HG03175 (cell line): ENCODE measurements at regions not wholly inside any gene's neighbourhood (a gene's known extent, or its start where the extent isn't known, plus 50 kb on each side); places are given as distances from the start of the nearest gene placed in this dataset.

Experiments used
- ATAC-seq: cut with Tn5 transposase; IDR thresholded peaks from one replicate; pipeline ENCODE4 v1.9.1; 2021; ENCODE audit warnings: mild to moderate bottlenecking, moderate library complexity; ENCODE audit not compliant: unreplicated experiment

DNA sequence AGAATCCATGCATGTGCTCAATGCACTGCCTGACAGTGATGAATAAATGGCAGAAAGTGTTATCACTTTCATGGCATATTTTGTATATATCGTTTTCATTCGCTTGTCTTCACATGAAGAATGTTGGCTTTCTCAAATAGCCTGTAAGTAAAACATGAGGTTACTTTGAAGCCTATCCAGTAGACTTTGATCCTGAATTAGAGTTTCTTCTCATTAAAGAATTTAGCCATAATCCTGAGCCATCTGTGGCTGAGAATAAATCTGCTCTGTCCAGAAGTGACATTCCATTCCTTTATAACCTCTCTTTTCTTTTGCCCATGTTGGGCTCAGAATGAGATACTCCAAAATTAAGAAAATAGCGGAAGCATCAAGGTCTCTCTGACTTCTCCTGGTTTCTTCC, 1071.7 kb upstream of the TENM4 start:
- ATAC-seq = no peak

DNA sequence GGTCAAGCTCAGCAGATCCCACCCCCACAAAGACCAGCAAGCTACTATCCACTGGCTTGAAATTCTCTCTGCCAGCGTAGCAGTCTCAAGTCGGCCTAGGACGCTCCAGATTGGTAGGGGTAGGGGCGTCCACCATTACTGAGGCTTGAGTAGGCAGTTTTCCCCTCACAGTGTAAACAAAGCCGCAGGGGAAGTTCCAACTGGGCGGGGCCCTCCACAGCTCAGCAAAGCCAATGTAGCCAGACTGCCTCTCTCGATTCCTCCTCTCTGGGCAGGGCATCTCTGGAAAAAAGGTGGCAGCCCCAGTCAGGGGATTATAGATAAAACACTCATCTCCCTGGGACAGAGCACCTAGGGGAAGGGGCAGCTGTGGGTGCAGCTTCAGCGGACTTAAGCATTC, 1064.9 kb upstream of the TENM4 start:
- no peak for ATAC-seq

DNA sequence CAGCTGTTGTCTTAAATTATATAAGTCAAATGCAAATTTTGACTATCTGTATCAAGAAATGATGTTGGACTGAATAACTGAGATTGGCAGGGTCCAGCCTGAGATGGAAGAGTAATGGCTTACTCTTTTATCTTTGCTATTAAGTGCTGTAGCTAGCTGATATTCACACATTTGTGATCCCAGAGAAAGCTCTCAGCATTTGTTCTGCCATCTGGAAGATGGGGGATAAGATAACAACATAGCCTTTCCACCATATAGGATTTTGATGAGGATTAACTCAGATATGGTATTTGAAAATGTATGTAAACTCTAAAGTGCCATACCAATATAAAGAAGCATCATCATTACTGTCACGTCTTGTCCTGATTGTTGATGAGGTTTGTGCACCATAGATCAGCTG, 1063.2 kb upstream of the TENM4 start:
- ATAC-seq = no peak

DNA sequence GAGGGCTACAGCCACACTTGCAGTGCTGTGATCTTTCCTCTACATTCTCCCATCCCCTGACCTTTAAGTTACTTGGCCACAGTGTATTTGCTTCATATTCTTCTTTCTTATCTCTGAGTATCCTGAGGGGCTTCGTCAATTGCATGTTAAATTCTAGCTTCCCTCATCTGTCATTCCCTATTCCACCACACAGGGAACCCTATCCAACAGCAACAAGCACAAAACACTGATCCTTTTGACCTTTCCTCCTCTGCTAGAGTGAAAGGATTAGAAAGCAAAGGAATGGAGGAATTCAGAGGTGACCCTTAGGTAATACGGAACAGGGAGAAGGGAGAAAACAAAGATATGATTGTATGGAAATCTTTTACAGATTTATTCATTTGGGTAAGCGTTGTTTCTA, 1061.7 kb upstream of the TENM4 start:
- ATAC-seq = no peak

DNA sequence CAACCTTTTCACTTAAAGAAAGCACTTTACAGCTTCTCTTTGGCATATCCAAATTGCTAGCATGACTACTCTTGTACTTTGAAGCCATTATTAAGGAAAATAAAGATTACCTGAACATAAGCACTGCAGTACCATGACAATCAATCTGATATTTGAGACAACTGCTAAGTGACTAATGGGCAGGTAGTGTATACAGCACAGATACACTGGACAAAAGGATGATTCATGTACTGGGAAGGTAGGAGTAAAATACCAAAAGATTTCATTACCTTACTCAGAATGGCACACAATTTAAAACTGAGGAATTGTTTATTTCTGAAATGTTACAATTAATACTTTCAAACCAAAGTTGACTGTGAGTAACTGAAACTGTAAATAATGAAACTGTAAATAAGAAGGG, 1054.3 kb upstream of the TENM4 start:
- no peak for ATAC-seq

DNA sequence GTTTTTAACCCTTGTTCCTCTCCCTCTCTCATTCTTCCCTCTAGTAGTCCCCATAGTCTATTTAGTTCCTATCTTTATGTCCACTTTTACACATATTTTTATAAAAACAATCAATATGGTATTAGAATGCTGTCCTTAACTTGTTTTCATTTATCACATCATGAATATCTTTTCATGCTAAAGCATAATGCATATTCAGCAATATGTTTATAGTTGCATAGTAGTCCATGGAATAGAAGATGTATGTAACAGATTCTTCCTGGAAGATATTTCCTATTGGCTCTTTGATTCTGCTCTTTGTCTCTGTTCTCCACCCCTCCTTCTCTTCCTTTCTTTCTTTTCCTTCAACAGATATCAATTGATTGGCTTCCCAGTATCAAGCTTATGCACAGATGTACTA, 1047.1 kb upstream of the TENM4 start:
- ATAC-seq = no peak

DNA sequence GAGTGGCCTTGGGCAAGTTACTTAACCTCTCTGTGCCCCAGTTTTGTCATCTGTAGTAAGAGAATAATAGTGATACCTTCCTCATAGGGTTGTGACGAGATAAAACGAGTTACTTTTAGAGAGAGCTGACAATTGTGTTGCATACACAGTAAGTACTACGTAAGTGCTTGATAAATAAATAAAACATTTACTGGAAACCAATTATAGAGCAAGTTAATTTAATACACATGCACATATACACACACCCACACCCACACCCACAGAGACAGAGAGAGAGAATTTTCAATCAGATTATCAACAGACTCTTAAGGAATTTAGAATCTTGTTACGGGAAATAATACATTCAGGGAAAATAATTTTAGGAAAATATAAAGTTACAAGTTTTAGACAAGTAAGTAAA, 1045.8 kb upstream of the TENM4 start:
- no peak for ATAC-seq

DNA sequence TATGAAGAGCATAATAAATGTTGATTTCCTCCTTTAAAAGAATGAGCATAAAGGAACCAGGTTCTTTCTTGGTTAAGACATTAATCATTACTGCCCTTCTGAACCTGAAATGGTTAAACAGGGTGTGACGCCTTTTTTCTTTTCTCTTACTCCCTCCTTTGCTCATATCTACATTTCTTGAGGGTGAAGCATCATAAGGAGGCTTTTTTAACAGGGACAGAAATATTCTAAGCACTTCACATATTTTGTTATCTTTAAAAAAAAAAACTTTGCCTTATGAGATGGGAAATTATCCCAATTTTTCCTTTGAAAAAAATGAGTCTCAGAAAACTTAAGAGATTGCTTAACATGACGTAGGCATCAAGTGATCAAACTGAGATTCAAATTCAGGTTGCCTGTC, 1036.3 kb upstream of the TENM4 start:
- ATAC-seq = no peak

DNA sequence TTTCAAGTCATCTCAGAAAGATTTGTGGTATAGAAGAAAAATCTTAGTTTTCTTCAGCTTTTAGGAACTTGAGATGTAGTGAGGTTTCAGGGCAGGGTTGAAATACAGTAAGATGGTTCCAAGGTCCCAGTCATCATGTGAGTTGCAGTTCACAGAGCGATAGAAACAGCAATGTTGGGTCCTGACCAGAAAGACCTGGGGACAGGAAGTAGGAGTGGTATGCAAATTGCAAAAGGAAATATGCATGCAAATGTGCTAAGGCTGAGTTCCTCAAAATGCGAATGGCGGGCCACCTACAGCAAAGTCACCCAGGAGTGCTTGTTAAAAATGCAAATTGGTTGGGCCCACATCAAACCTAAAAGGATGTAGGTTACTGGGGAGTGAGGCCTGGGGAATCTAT, 1032.7 kb upstream of the TENM4 start:
- peak; percentile 89 for ATAC-seq

DNA sequence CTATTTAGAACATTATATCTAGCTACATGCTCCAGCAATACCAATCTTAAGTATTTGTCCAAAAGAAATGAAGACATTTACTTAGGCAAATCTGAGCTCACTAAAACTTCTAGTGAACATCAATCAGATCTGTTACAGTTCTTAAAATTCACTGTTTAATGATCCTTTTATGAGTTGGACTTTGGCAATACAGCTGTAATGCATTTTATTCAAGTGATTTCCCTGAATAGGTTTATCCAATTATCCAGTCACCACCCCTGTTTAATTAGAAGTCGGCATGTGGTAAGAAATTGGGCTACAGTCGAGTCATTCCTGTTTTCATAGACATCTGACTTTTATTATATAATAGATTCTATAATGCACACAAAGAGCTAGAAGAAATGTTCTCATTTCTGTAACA, 1029.0 kb upstream of the TENM4 start:
- ATAC-seq = no peak

DNA sequence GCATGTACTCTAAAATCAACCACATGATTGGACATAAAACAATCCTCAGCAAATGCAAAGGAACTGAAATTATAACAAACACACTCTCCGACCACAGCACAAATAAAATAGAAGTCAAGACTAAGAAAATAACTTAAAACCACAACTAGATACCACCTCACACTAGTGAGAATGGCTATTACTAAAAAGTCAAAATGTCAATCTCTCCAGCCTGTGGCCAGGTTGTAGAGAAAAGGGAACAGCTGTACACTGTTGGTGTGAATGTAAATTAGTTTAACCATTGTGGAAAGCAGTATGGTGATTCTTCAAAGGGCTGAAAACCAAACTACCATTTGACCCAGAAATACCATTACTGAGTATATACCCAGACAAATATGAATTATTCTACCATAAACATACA, 1025.7 kb upstream of the TENM4 start:
- ATAC-seq = no peak

DNA sequence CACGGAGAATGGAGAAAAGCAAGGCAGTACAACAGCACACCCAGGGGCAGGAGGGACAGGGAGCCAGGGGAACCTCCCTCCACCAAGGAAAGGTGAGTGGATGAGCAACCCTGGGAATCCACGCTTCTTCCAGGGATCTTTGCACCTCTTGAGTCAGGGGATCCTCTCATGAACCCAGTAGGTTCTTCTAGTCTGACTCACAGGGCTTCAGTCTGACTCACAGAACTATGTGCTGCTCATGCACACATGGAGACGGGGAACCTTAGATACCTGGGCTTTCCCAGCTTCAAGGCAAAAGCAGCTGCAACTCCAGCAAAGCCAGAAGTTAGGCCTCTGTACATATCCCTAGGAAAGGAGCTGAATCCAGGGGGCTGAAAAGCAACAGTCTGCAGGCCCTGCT, 1021.4 kb upstream of the TENM4 start:
- ATAC-seq = no peak

DNA sequence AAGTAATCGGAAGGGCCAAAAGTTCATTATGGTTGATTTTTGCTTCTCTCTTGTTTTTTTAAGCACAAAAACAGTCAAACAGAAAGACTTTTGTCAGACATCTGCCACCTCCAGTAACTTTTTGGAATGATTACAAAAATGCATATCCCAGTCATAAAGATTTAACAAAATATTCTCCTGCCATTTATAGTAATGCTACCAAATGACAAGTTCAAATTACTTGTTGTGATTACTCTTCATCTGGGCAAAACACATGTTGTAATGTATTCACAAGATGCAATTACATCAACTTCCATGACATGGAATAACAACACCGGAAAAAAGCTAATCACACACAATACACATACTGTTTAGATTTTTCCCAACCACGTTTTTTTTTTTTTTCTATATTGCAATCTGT, 1017.5 kb upstream of the TENM4 start:
- no peak for ATAC-seq

DNA sequence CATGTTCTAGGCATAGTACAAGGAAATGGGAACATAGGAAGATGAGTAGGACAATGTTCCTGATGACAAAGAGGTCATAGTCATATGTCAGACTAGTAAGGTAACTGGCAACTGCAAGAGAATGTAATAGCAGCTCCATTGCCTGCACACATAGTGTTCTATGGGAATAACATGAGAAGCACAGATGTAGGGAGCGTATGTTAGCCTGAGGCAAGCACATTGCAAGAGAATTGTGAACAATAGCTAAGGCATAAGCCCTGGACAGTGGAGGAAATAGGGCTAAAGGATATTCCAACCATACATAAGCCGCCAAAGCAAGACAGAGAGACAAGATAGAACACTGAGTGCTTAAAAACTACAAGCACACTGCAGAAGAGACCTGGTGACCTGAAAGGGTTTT, 1017.0 kb upstream of the TENM4 start:
- no peak for ATAC-seq

DNA sequence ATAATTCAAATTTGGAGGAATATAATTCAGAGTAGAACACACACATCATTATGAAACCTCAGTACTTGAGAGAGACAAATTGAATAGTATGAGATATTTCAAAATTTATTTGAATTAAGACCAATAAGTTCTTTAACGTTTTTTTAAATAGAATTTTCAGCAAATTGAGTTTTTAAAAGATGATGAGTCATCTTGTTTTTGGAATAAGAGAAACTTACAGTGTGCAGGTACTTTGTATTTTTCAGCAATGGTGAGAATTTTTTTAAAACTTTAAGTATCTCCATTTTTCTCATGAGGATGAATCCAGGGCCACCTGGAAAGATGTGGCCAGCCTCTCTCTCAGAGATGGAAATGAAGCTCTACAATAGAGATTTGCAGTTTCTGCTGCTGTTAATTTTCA, 1015.0 kb upstream of the TENM4 start:
- no peak for ATAC-seq

DNA sequence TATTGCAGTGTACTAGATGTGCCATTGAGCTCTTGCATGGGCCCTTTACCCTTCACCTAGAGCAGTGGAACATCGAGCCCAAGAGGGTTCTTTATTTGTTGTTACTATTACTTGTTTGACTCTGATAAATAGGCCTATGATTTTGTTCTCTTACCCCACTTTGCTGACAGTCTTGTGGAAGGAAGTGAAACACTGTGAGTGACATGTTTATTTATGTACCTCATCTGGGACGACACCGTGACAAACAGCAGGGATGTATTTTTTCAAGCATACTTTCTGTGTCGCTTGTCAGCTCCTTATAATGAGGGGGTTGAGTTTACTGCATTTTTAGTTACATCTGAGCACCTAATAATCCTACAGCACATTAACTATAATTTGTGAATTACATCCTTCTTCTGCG, 1010.3 kb upstream of the TENM4 start:
- no peak for ATAC-seq

DNA sequence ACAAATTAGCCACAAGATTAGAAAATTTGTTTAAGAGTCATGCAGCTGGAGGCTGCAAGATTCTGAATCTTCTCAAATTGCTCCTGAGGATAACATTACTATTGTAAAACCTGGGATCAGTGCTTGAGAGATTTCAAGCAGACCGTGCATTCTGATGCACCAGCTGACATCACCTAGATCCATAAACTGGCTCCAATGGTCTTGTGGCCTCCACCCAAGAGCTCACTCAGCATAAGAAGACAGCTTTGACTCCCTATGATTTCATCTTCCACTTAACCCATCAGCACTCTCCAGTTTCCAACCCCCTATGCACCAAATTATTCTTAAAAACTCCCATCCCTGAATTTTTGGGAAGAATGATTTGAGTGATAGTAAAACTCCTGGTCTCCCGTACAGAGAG, 1007.9 kb upstream of the TENM4 start:
- no peak for ATAC-seq

DNA sequence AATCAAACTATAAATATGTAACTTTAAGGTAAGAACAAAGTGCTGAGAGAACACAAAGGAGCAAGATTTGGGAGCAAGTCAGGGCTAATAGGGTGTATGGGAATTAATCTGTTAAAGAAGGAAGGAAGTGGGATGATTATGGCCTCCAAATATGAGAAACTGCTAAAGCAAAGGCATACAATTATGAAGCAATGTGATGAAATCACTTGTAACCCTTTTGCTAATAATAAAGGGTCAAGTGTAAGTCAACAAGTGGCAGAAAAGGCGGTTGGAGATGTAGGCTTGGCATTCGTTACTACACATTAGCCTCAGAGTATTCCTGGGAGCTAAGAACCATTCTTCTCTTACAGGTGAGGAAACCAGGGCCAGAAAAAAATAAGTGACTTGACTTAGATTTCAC, 1002.3 kb upstream of the TENM4 start:
- no peak for ATAC-seq

DNA sequence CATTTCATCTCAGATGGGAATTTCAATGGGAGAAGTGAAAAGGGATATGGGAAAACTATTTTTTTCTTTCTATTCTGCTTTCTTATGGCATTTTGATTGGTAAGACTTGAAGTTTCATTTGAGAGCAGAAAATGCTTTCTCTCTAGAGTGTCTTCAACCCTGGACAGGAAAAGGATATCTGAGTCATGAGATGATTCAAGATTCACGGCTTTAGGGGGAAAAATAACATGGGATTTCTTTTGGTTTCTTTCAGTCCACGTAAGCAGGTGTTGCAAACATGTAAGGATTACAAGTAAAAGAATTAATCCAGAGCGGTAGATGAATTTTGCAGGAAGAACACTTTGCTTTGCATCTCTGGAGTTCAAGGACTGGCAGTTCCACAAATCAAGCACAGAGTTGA, 1001.0 kb upstream of the TENM4 start:
- no peak for ATAC-seq

DNA sequence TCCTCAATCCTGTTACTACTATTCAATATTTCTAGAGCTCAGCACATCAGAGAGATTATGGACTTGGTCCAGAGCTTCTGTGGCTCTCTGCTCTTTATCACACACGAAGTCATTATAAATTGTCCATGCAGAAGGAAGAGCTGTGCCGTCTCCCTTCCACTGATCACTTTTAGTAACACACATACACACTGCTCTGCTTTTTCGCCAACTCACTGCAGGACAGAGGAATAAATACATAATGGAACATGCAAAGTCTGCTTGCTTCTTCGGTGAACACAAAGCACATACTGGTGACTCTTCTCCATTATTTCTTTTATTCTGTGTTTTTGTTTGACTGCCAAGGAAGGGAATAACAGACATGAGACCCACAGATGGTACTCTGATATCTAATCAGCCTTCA, 1000.0 kb upstream of the TENM4 start:
- ATAC-seq = no peak

DNA sequence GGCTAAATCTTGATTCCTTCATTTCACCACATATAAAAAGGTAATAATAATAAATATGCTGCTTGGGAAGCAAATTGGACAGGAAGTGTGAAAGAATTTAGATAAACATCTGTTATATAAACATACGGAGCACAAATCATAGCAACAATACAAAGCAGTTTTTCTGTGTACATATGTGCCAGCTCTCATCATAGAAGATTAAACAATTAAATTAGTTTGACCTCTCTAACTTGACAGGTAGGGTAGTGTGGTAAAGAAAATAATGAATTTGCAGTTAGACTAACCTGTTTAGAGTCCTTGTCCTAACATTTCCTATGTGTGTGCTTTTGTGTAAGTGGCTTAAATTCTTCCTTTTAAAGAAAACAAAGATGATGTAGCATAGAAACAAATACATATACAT, 995.7 kb upstream of the TENM4 start:
- ATAC-seq = no peak

DNA sequence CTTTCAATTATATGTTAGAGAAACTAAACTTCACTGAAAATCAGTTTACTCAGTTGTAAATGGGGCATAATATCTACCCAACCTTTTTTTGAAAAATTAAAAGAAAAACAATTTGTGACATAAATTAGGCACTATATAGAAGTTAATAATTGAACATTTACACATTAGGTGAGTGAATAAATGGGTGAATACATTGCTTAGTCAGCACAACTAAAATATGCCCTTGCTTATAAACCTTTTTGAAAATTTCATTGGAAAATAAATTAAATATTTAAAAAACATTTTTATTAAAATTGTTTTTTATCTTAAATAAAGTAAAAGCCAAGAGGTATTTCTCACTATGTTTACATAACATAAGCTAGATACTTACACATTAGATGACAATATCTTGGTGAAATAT, 994.5 kb upstream of the TENM4 start:
- ATAC-seq = no peak

DNA sequence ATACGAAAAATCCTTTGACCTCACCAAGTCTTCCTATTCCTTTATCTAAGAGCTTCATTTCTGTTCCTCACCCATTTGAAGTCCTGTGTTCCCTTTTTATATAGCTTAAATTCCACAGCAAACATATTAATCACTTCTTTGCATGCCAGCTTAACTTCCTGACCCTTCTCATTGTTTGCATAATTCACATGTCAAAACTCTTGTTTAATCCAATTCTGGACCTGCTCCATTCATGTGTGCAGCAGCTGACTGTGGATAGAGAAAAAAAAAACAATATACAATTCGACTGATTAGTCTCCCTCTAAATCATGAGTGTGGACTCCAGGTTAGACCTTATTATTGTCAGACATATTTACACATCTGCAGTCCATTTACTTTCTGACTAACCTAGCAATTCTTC, 991.2 kb upstream of the TENM4 start:
- no peak for ATAC-seq

DNA sequence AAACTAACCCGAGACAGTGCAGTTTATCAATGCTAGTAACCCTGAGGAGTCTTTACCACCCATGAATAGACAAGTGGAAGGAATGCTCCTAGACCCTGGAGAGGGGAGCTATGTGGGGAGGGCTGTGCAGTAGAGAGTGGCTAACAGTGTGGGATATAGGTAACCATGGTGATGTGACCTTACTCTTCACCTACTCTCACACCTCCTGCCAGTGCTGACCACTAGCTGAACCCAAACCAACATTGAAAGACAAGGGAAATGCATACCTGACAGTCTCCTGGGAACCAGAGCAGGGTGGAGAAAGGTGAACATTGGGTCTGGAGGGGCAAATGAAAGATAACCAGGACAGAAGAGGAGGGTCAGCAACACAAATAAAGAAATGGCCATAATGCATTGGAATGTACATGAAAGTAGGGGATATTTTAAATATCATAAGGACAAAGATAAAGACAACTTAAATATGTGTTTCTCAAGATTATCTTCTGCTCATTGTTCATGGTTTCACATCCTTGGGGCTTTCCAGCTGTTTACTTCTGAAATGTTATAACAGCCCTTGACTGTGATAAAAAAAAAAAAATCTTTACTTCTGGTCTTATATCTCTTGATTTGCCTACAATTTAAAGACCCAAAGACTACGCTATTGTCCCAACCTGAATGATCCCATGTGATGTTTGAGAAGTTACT, 983.3 kb upstream of the TENM4 start:
- peak; percentile 83 for ATAC-seq
